ENCODE measurements at regions not wholly inside any gene's neighbourhood (a gene's known extent, or its start where the extent isn't known, plus 50 kb on each side); places are given as distances from the start of the nearest gene placed in this dataset.

GRCh38 chr4:129488427-129488826 is 392.5 kb downstream of the C4orf33 start:
- H3K27ac ChIP-seq (ENCODE audit: low read length): no peak overlapping the region
- H3K4me3 ChIP-seq (ENCODE audit: low read depth in 1 of 2, low read length in 2 of 2): no peak overlapping the region
- no peaks in the 10 kb centered on the region for H3K4me1 ChIP-seq (ENCODE audit: control insufficient read depth in 1 of 2, insufficient read depth in 2 of 2, low read length in 2 of 2)
- no peaks in the 10 kb centered on the region for H3K9me3 ChIP-seq (ENCODE audit: control insufficient read depth in 1 of 2, low read length in 2 of 2)
- no peaks in the 10 kb centered on the region for H3K36me3 ChIP-seq (ENCODE audit: control insufficient read depth in 1 of 2, insufficient read depth in 2 of 2, low read length in 2 of 2)
- H3K27me3 ChIP-seq (ENCODE audit: low read depth, low read length): no peaks in the 10 kb centered on the region

GRCh38 chr4:129490516-129490915 is 394.6 kb downstream of the C4orf33 start:
- H3K27ac ChIP-seq (ENCODE audit: low read length): no peak overlapping the region

GRCh38 chr4:129498626-129499025 is 402.7 kb downstream of the C4orf33 start:
- Histone ChIP-seq H3K9me3 (ENCODE audit: control insufficient read depth in 1 of 2, low read length in 2 of 2) (no peaks in the 10 kb centered on the region), H3K4me3 (ENCODE audit: low read depth in 1 of 2, low read length in 2 of 2) (no peak overlapping the region), H3K27ac (ENCODE audit: low read length) (no peak overlapping the region), H3K4me1 (ENCODE audit: control insufficient read depth in 1 of 2, insufficient read depth in 2 of 2, low read length in 2 of 2) (no peaks in the 10 kb centered on the region), H3K36me3 (ENCODE audit: control insufficient read depth in 1 of 2, insufficient read depth in 2 of 2, low read length in 2 of 2) (no peaks in the 10 kb centered on the region), H3K27me3 (ENCODE audit: low read depth, low read length) (no peaks in the 10 kb centered on the region)

More at GRCh38 chr4:129490516-129490915, 394.6 kb downstream of the C4orf33 start:
- Histone ChIP-seq H3K36me3 (ENCODE audit: control insufficient read depth in 1 of 2, insufficient read depth in 2 of 2, low read length in 2 of 2) (no peaks in the 10 kb centered on the region), H3K27me3 (ENCODE audit: low read depth, low read length) (no peaks in the 10 kb centered on the region), H3K9me3 (ENCODE audit: control insufficient read depth in 1 of 2, low read length in 2 of 2) (no peaks in the 10 kb centered on the region), H3K4me3 (ENCODE audit: low read depth in 1 of 2, low read length in 2 of 2) (no peak overlapping the region), H3K4me1 (ENCODE audit: control insufficient read depth in 1 of 2, insufficient read depth in 2 of 2, low read length in 2 of 2) (no peaks in the 10 kb centered on the region)

- Histone ChIP-seq H3K27me3 (ENCODE audit: low read depth, low read length) (no peaks in the 10 kb centered on the region), H3K4me3 (ENCODE audit: low read depth in 1 of 2, low read length in 2 of 2) (no peak overlapping the region), H3K9me3 (ENCODE audit: control insufficient read depth in 1 of 2, low read length in 2 of 2) (no peaks in the 10 kb centered on the region), H3K36me3 (ENCODE audit: control insufficient read depth in 1 of 2, insufficient read depth in 2 of 2, low read length in 2 of 2) (no peaks in the 10 kb centered on the region), H3K27ac (ENCODE audit: low read length) (no peak overlapping the region), H3K4me1 (ENCODE audit: control insufficient read depth in 1 of 2, insufficient read depth in 2 of 2, low read length in 2 of 2) (no peaks in the 10 kb centered on the region)
These were observed 418.9 kb downstream of the C4orf33 start for GRCh38 chr4:129514852-129515251.

DNA sequence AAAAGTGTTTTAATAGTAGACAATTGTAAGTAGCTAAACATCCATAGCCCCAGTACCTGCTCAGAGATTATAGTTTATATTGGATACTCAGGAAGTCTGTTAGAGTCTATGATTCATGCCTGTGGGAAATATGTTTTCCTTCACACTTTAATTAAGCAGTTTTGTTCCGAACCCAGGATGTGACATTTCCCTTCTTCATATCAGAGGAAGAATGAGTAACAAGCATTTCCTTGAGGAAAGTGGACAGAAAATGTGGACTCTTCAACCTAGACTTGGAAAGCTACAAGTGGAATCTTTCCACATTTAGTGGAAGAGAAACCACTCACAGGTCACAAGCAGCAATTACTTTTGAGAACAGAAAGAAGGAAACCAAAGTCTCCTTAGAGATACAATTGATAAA is 419.4 kb downstream of the C4orf33 start:
- Histone ChIP-seq H3K27me3 (ENCODE audit: low read depth, low read length) (no peaks in the 10 kb centered on the region), H3K27ac (ENCODE audit: low read length) (no peak overlapping the region), H3K9me3 (ENCODE audit: control insufficient read depth in 1 of 2, low read length in 2 of 2) (no peaks in the 10 kb centered on the region), H3K4me3 (ENCODE audit: low read depth in 1 of 2, low read length in 2 of 2) (no peak overlapping the region), H3K4me1 (ENCODE audit: control insufficient read depth in 1 of 2, insufficient read depth in 2 of 2, low read length in 2 of 2) (no peaks in the 10 kb centered on the region), H3K36me3 (ENCODE audit: control insufficient read depth in 1 of 2, insufficient read depth in 2 of 2, low read length in 2 of 2) (no peaks in the 10 kb centered on the region)

DNA sequence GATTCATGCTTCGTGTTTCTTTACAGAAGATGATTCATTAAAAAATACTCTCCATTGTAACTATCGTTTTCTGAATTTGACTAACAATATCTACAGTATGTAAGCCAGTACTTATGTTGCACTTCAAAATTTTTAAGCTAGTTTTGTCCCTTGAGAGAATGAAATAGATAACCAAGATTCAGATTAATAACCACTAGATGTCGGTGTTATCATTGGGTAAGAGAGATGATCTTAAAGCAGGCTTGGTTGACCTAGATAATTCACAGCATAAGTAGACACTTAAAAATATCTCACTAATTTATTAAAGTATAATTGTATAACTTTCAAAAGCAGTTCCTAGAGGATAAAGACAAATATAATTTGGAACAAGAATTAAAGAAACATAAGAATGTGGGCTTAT is 430.9 kb downstream of the C4orf33 start:
- no peaks in the 10 kb centered on the region for H3K36me3 ChIP-seq (ENCODE audit: control insufficient read depth in 1 of 2, insufficient read depth in 2 of 2, low read length in 2 of 2)
- no peaks in the 10 kb centered on the region for H3K4me1 ChIP-seq (ENCODE audit: control insufficient read depth in 1 of 2, insufficient read depth in 2 of 2, low read length in 2 of 2)
- no peak overlapping the region for H3K27ac ChIP-seq (ENCODE audit: low read length)
- no peaks in the 10 kb centered on the region for H3K27me3 ChIP-seq (ENCODE audit: low read depth, low read length)
- H3K4me3 ChIP-seq (ENCODE audit: low read depth in 1 of 2, low read length in 2 of 2): no peak overlapping the region
- H3K9me3 ChIP-seq (ENCODE audit: control insufficient read depth in 1 of 2, low read length in 2 of 2): no peaks in the 10 kb centered on the region

- Histone ChIP-seq H3K9me3 (ENCODE audit: control insufficient read depth in 1 of 2, low read length in 2 of 2) (no peaks in the 10 kb centered on the region), H3K27ac (ENCODE audit: low read length) (no peak overlapping the region), H3K4me1 (ENCODE audit: control insufficient read depth in 1 of 2, insufficient read depth in 2 of 2, low read length in 2 of 2) (no peaks in the 10 kb centered on the region), H3K36me3 (ENCODE audit: control insufficient read depth in 1 of 2, insufficient read depth in 2 of 2, low read length in 2 of 2) (no peaks in the 10 kb centered on the region), H3K27me3 (ENCODE audit: low read depth, low read length) (no peaks in the 10 kb centered on the region), H3K4me3 (ENCODE audit: low read depth in 1 of 2, low read length in 2 of 2) (no peak overlapping the region)
These were observed 435.3 kb downstream of the C4orf33 start for GRCh38 chr4:129531253-129531652.

DNA sequence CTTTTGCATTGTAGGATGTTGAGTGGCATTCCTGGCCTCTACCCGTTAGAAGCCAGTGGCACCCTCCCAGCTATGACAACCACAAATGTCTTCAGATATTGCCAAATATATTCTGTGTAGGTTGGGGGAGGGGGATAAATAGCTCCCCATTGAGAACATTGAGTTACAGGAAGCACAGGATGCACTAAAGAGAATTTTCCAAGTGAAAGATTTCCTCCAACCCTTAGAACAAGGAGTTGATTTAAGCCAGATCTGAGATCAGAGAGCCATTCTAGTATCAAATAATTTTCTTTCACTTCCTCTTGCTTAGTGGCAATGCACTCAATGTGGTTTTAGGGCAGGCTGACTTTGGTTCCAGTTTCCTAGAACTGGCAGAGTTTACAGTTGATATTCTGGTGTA is 436.6 kb downstream of the C4orf33 start:
- H3K9me3 ChIP-seq (ENCODE audit: control insufficient read depth in 1 of 2, low read length in 2 of 2): no peaks in the 10 kb centered on the region
- H3K36me3 ChIP-seq (ENCODE audit: control insufficient read depth in 1 of 2, insufficient read depth in 2 of 2, low read length in 2 of 2): no peaks in the 10 kb centered on the region
- no peak overlapping the region for H3K4me3 ChIP-seq (ENCODE audit: low read depth in 1 of 2, low read length in 2 of 2)
- H3K27ac ChIP-seq (ENCODE audit: low read length): no peak overlapping the region
- H3K4me1 ChIP-seq (ENCODE audit: control insufficient read depth in 1 of 2, insufficient read depth in 2 of 2, low read length in 2 of 2): no peaks in the 10 kb centered on the region
- H3K27me3 ChIP-seq (ENCODE audit: low read depth, low read length): no peaks in the 10 kb centered on the region

DNA sequence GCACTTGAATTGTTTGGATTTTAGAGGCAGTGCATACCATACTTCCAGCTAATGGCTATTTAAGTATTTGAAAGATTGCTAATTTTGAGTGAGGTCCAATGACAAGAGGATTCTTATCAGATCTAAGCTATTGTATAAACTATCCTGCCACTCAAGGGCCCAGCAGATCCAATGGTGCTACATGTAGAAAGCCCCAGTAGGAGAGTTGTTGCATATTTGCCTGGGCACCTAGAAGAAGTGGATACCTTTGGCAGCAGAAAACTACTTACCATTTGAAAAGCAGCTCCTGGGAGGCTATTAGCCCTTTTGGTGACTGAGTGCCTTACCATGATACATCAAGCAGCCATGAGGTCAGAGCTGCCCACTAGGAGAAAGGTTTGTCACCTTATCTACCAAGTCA is 447.3 kb downstream of the C4orf33 start:
- H3K4me3 ChIP-seq (ENCODE audit: low read depth in 1 of 2, low read length in 2 of 2): no peak overlapping the region
- H3K4me1 ChIP-seq (ENCODE audit: control insufficient read depth in 1 of 2, insufficient read depth in 2 of 2, low read length in 2 of 2): no peaks in the 10 kb centered on the region
- no peaks in the 10 kb centered on the region for H3K9me3 ChIP-seq (ENCODE audit: control insufficient read depth in 1 of 2, low read length in 2 of 2)
- no peak overlapping the region for H3K27ac ChIP-seq (ENCODE audit: low read length)
- no peaks in the 10 kb centered on the region for H3K36me3 ChIP-seq (ENCODE audit: control insufficient read depth in 1 of 2, insufficient read depth in 2 of 2, low read length in 2 of 2)
- H3K27me3 ChIP-seq (ENCODE audit: low read depth, low read length): no peaks in the 10 kb centered on the region

GRCh38 chr4:129545599-129546278 is 449.8 kb downstream of the C4orf33 start:
- H3K9me3 ChIP-seq (ENCODE audit: control insufficient read depth in 1 of 2, low read length in 2 of 2): no peaks in the 10 kb centered on the region
- no peak overlapping the region for H3K4me3 ChIP-seq (ENCODE audit: low read depth in 1 of 2, low read length in 2 of 2)
- H3K36me3 ChIP-seq (ENCODE audit: control insufficient read depth in 1 of 2, insufficient read depth in 2 of 2, low read length in 2 of 2): no peaks in the 10 kb centered on the region
- no peak overlapping the region for H3K27ac ChIP-seq (ENCODE audit: low read length)
- H3K4me1 ChIP-seq (ENCODE audit: control insufficient read depth in 1 of 2, insufficient read depth in 2 of 2, low read length in 2 of 2): no peaks in the 10 kb centered on the region
- H3K27me3 ChIP-seq (ENCODE audit: low read depth, low read length): no peaks in the 10 kb centered on the region

GRCh38 chr4:129546531-129546930 is 450.6 kb downstream of the C4orf33 start:
- H3K36me3 ChIP-seq (ENCODE audit: control insufficient read depth in 1 of 2, insufficient read depth in 2 of 2, low read length in 2 of 2): no peaks in the 10 kb centered on the region
- no peaks in the 10 kb centered on the region for H3K27me3 ChIP-seq (ENCODE audit: low read depth, low read length)
- no peak overlapping the region for H3K27ac ChIP-seq (ENCODE audit: low read length)
- no peaks in the 10 kb centered on the region for H3K9me3 ChIP-seq (ENCODE audit: control insufficient read depth in 1 of 2, low read length in 2 of 2)
- no peak overlapping the region for H3K4me3 ChIP-seq (ENCODE audit: low read depth in 1 of 2, low read length in 2 of 2)
- H3K4me1 ChIP-seq (ENCODE audit: control insufficient read depth in 1 of 2, insufficient read depth in 2 of 2, low read length in 2 of 2): no peaks in the 10 kb centered on the region

GRCh38 chr4:129550281-129550785 is 454.4 kb downstream of the C4orf33 start:
- Histone ChIP-seq H3K27me3 (ENCODE audit: low read depth, low read length) (no peaks in the 10 kb centered on the region), H3K4me3 (ENCODE audit: low read depth in 1 of 2, low read length in 2 of 2) (no peak overlapping the region), H3K4me1 (ENCODE audit: control insufficient read depth in 1 of 2, insufficient read depth in 2 of 2, low read length in 2 of 2) (no peaks in the 10 kb centered on the region), H3K9me3 (ENCODE audit: control insufficient read depth in 1 of 2, low read length in 2 of 2) (no peaks in the 10 kb centered on the region), H3K27ac (ENCODE audit: low read length) (no peak overlapping the region), H3K36me3 (ENCODE audit: control insufficient read depth in 1 of 2, insufficient read depth in 2 of 2, low read length in 2 of 2) (no peaks in the 10 kb centered on the region)
